NCI-H446 (cell line): ENCODE measurements at regions not wholly inside any gene's neighbourhood (a gene's known extent, or its start where the extent isn't known, plus 50 kb on each side); places are given as distances from the start of the nearest gene placed in this dataset.
"Not testable (repeated sequence)": the region's sequence is repeated elsewhere in the genome, so short reads cannot be mapped to it uniquely, and the experiment has no call there.

Experiments used
- DNase-seq, 2 experiments: peaks; one replicate each; lab custom pipeline; 2025; lab: John Stamatoyannopoulos, UW

GRCh38 chr2:107462181-107462580, 364.5 kb upstream of the RGPD4 start:
- no peak for DNase-seq

GRCh38 chr2:107466241-107466640, 360.5 kb upstream of the RGPD4 start:
- no peak for DNase-seq

GRCh38 chr2:107466984-107467773, 359.5 kb upstream of the RGPD4 start:
- no peak for DNase-seq

GRCh38 chr2:107469437-107469995, 357.2 kb upstream of the RGPD4 start:
- DNase-seq, result no peak

GRCh38 chr2:107473150-107473549, 353.5 kb upstream of the RGPD4 start:
- no peak for DNase-seq

GRCh38 chr2:107475859-107476258, 350.8 kb upstream of the RGPD4 start:
- no peak for DNase-seq

- no peak for DNase-seq
Measured at GRCh38 chr2:107502539-107502938, 324.2 kb upstream of the RGPD4 start.

- DNase-seq, result no peak
Measured at GRCh38 chr2:107511970-107512789, 314.5 kb upstream of the RGPD4 start.

GRCh38 chr2:107525406-107525805, 301.3 kb upstream of the RGPD4 start:
- no peak for DNase-seq

- DNase-seq, result peak; percentile 28 to 72
Measured at GRCh38 chr2:107529146-107529545, 297.5 kb upstream of the RGPD4 start.

- DNase-seq, result no peak
Measured at GRCh38 chr2:107530046-107530445, 296.6 kb upstream of the RGPD4 start.

- DNase-seq, result no peak
Measured at GRCh38 chr2:107534926-107535325, 291.8 kb upstream of the RGPD4 start.

- DNase-seq, result not testable (repeated sequence)
Measured at GRCh38 chr2:107535905-107536689, 290.6 kb upstream of the RGPD4 start.

GRCh38 chr2:107542314-107542740, 284.4 kb upstream of the RGPD4 start:
- no peak for DNase-seq

GRCh38 chr2:107543793-107544192, 282.9 kb upstream of the RGPD4 start:
- no peak for DNase-seq

GRCh38 chr2:107545066-107545465, 281.6 kb upstream of the RGPD4 start:
- no peak for DNase-seq

GRCh38 chr2:107545851-107546250, 280.8 kb upstream of the RGPD4 start:
- no peak for DNase-seq

- no peak for DNase-seq
Measured at GRCh38 chr2:107548216-107548615, 278.5 kb upstream of the RGPD4 start.

- DNase-seq, result no peak
Measured at GRCh38 chr2:107553046-107553445, 273.6 kb upstream of the RGPD4 start.

GRCh38 chr2:107553539-107553938, 273.2 kb upstream of the RGPD4 start:
- DNase-seq, result peak in 1 of 2 experiments; percentile 17

GRCh38 chr2:107556038-107556627, 270.6 kb upstream of the RGPD4 start:
- no peak for DNase-seq

GRCh38 chr2:107558295-107558694, 268.4 kb upstream of the RGPD4 start:
- DNase-seq, result no peak
